Ectodermal cell (in vitro differentiated cells): ENCODE measurements at regions not wholly inside any gene's neighbourhood (a gene's known extent, or its start where the extent isn't known, plus 50 kb on each side); places are given as distances from the start of the nearest gene placed in this dataset.

Experiments used
- H3K27ac ChIP-seq: 2 replicates; pipeline ENCODE4 v1.7.0; 2013; ENCODE audit warnings: mild to moderate bottlenecking, low read depth, low read length; ENCODE audit not compliant: insufficient read depth, poor library complexity, severe bottlenecking
- H3K27me3 ChIP-seq: 2 replicates; pipeline ENCODE4 v1.7.0; 2013; ENCODE audit warnings: mild to moderate bottlenecking, low read length; ENCODE audit not compliant: insufficient read depth, control insufficient read depth, poor library complexity, severe bottlenecking
- H3K36me3 ChIP-seq: one replicate; pipeline ENCODE4 v1.7.0; 2013; ENCODE audit warnings: low read length; ENCODE audit not compliant: control insufficient read depth, insufficient read depth
- H3K4me1 ChIP-seq: one replicate; pipeline ENCODE4 v1.7.0; 2013; ENCODE audit warnings: low read length; ENCODE audit not compliant: control insufficient read depth, insufficient read depth
- H3K4me3 ChIP-seq: 2 replicates; pipeline ENCODE4 v1.7.0; 2013; ENCODE audit warnings: low read depth, low read length, control low read depth; ENCODE audit not compliant: insufficient read depth
- H3K9me3 ChIP-seq: 2 replicates; pipeline ENCODE4 v1.7.0; 2013; ENCODE audit warnings: mild to moderate bottlenecking, low read length, moderate library complexity; ENCODE audit not compliant: control insufficient read depth
- WGBS, 2 experiments: methylation state at CpG; one replicate each; pipeline ENCODE4 v1.1.7; 2013; ENCODE audit warnings: missing lambda C conversion rate in 2 of 2; 5-methylcytosine and 5-hydroxymethylcytosine counted together

- no peaks in the 10 kb centered on the region for H3K36me3 ChIP-seq
- no peak overlapping the region for H3K4me3 ChIP-seq
- no peaks in the 10 kb centered on the region for H3K9me3 ChIP-seq
- WGBS, 2 experiments, result 71 to 89% methylated on average over 2 to 3 of the region's 3 CpGs
- no peak overlapping the region for H3K27ac ChIP-seq
- H3K4me1 ChIP-seq, result no peaks in the 10 kb centered on the region
- no peaks in the 10 kb centered on the region for H3K27me3 ChIP-seq
Measured at GRCh38 chr2:140178234-140178633, 1398.0 kb upstream of the NXPH2 start.

DNA sequence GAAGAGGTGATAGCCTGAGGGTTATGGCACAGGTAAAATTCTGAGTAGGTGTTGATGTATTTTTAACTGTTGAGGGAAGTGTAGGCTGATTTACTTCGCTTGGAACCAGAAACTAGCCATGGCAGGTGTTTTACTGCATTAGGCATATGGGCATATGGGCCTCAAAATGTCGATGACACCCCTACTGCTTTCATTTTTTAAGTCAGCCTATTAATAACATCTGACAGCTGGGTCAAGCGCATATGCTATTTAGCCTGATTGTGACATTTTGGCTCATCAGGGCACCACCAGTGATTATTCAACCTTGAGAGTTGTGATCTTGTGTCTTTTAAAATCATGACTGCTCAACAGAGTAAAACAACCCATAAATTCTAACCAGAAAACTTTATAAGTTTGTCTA lies 1396.9 kb upstream of the NXPH2 start:
- Histone ChIP-seq H3K4me3 (no peak overlapping the region), H3K27me3 (no peaks in the 10 kb centered on the region), H3K36me3 (no peaks in the 10 kb centered on the region), H3K4me1 (no peaks in the 10 kb centered on the region), H3K9me3 (no peaks in the 10 kb centered on the region), H3K27ac (no peak overlapping the region)
- 91 to 93% methylated on average over 3 of the region's 3 CpGs for WGBS, 2 experiments

GRCh38 chr2:140173790-140174189 lies 1393.6 kb upstream of the NXPH2 start:
- Histone ChIP-seq H3K27me3 (no peaks in the 10 kb centered on the region), H3K27ac (no peak overlapping the region), H3K36me3 (no peaks in the 10 kb centered on the region), H3K4me3 (no peak overlapping the region), H3K9me3 (no peaks in the 10 kb centered on the region), H3K4me1 (no peaks in the 10 kb centered on the region)
- 91 to 92% methylated on average over 5 of the region's 5 CpGs for WGBS, 2 experiments

DNA sequence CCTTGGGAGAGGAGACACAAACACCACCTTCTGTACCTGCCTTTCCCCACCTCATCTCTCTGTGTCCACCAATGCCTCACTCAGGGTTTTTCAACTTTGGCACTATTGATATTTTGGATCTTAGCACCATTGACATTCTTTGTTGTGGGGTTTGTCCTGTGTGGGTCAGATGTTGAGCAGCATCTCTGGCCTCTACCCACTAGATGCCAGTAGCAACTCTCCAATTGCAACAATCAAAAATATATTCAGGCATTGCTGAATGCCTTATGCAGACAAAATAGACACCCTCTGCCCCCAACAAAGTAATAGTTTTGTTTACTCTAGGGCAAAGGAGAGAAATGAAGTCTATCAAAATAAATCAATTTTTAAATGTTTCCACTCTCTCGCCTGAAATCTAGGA lies 1384.3 kb upstream of the NXPH2 start:
- H3K4me3 ChIP-seq, result no peak overlapping the region
- H3K9me3 ChIP-seq, result no peaks in the 10 kb centered on the region
- H3K4me1 ChIP-seq, result no peaks in the 10 kb centered on the region
- no peaks in the 10 kb centered on the region for H3K36me3 ChIP-seq
- 77 to 88% methylated on average over 1 of the region's 1 CpG for WGBS, 2 experiments
- H3K27ac ChIP-seq, result no peak overlapping the region
- no peaks in the 10 kb centered on the region for H3K27me3 ChIP-seq

GRCh38 chr2:140158259-140158658 lies 1378.1 kb upstream of the NXPH2 start:
- H3K36me3 ChIP-seq, result no peaks in the 10 kb centered on the region
- H3K9me3 ChIP-seq, result no peaks in the 10 kb centered on the region
- H3K27ac ChIP-seq, result no peak overlapping the region
- 84 to 92% methylated on average over 2 of the region's 2 CpGs for WGBS, 2 experiments
- H3K4me3 ChIP-seq, result no peak overlapping the region
- no peaks in the 10 kb centered on the region for H3K4me1 ChIP-seq
- no peaks in the 10 kb centered on the region for H3K27me3 ChIP-seq

DNA sequence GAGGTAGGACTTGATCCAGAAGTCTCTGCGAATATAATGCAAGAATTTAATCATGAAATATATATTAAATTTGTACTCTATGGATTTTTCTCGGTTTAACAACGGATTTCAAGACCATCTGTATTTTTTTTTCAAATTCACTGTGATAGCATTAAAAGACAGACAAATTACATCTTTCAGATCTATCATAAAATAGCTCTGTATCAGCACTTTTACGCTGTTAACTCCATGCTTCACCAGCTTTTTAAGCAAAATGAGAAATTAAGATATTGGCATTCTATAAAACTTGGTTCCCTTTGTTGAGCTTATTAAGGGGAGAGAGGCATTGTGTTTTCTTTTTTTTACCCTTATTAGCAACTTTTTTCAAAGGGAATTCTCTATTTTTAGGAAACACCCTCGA lies 1377.6 kb upstream of the NXPH2 start:
- H3K9me3 ChIP-seq, result no peaks in the 10 kb centered on the region
- no peak overlapping the region for H3K27ac ChIP-seq
- H3K4me1 ChIP-seq, result no peaks in the 10 kb centered on the region
- 75 to 83% methylated on average over 1 to 5 of the region's 5 CpGs for WGBS, 2 experiments
- H3K36me3 ChIP-seq, result no peaks in the 10 kb centered on the region
- no peaks in the 10 kb centered on the region for H3K27me3 ChIP-seq
- H3K4me3 ChIP-seq, result no peak overlapping the region

DNA sequence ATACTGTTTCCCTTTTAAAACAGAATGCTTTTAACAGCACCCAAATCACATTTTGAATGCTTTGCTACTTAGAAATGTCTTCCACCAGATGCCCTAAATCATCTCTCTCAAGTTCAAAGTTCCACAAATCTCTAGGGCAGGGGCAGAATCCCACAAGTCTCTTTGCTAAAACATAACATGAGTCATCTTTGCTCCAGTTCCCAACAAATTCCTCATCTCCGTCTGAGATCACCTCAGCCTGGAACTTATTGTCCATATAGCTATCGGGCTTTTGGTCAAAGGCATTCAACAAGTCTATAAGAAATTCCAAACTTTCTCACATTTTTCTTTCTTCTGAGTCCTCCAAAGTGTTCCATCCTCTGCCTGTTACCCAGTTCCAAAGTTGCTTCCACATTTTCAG lies 1374.5 kb upstream of the NXPH2 start:
- H3K4me1 ChIP-seq, result no peaks in the 10 kb centered on the region
- H3K27me3 ChIP-seq, result no peaks in the 10 kb centered on the region
- no peaks in the 10 kb centered on the region for H3K9me3 ChIP-seq
- H3K27ac ChIP-seq, result no peak overlapping the region
- H3K36me3 ChIP-seq, result no peaks in the 10 kb centered on the region
- 87 to 92% methylated on average over 2 of the region's 2 CpGs for WGBS, 2 experiments
- H3K4me3 ChIP-seq, result no peak overlapping the region

DNA sequence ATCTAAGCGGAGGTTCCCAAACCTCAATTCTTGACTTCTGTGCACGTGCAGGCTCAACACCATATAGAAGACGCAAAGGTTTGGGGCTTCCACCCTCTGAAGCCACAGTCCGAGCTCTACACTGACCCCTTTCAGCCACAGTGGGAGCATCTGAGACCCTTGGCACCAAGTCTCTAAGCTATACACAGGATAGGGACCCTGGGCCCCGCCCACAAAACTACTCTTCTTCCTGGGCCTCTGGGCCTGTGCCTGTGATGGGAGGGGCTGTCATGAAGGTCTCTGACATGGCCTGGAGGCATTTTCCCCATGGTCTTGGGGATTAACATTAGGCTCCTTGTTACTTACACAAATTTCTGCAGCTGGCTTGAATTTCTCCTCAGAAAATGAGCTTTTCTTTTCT lies 1374.1 kb upstream of the NXPH2 start:
- H3K27ac ChIP-seq, result no peak overlapping the region

GRCh38 chr2:140144611-140145010 lies 1364.4 kb upstream of the NXPH2 start:
- no peaks in the 10 kb centered on the region for H3K27me3 ChIP-seq
- no peak overlapping the region for H3K27ac ChIP-seq
- H3K4me1 ChIP-seq, result no peaks in the 10 kb centered on the region
- H3K4me3 ChIP-seq, result no peak overlapping the region
- H3K9me3 ChIP-seq, result no peaks in the 10 kb centered on the region
- no peaks in the 10 kb centered on the region for H3K36me3 ChIP-seq
- WGBS, 2 experiments, result 97 to 100% methylated on average over 2 of the region's 2 CpGs

More for the DNA sequence above, 1374.1 kb upstream of the NXPH2 start:
- Histone ChIP-seq H3K36me3 (no peaks in the 10 kb centered on the region), H3K4me3 (no peak overlapping the region), H3K4me1 (no peaks in the 10 kb centered on the region), H3K27me3 (no peaks in the 10 kb centered on the region), H3K9me3 (no peaks in the 10 kb centered on the region)
- WGBS, 2 experiments, result 80 to 91% methylated on average over 5 of the region's 5 CpGs

DNA sequence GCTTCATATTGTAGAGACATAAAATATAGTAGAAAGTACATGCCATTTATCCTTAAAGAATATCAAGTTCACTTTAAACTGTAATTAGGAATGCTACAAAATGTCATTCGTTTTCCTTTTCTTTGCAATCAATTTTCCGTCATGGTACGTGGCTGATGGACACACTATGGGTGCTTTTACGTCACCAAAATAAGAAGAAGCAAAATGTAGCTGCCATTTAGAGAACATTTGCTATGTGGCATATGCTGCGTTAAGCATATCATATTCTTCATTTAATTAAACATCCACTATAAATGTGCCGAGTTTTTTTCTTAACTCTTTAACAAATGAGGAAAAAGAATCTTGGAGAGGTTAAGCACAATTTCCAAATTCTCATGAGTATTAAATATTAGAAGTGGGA lies 1358.5 kb upstream of the NXPH2 start:
- H3K9me3 ChIP-seq, result no peaks in the 10 kb centered on the region
- 94 to 99% methylated on average over 4 to 6 of the region's 6 CpGs for WGBS, 2 experiments
- H3K27me3 ChIP-seq, result no peaks in the 10 kb centered on the region
- H3K36me3 ChIP-seq, result no peaks in the 10 kb centered on the region
- no peaks in the 10 kb centered on the region for H3K4me1 ChIP-seq
- no peak overlapping the region for H3K27ac ChIP-seq
- H3K4me3 ChIP-seq, result no peak overlapping the region

- WGBS, 2 experiments, result 100% methylated on average over 1 of the region's 1 CpG; no CpG with 5 or more reads in 1 of the 2 experiments
- Histone ChIP-seq H3K4me3 (no peak overlapping the region), H3K36me3 (no peaks in the 10 kb centered on the region), H3K4me1 (no peaks in the 10 kb centered on the region), H3K27me3 (no peaks in the 10 kb centered on the region), H3K27ac (no peak overlapping the region), H3K9me3 (no peaks in the 10 kb centered on the region)
Measured at GRCh38 chr2:140136861-140137260, 1356.7 kb upstream of the NXPH2 start.
